T-helper 1 cell treated with Interleukin-12 subunit alpha and Interleukin-12 subunit beta and Interleukin-4 antibody, amounts not matched to agents 30 μg/mL and 1 μg/mL, for 36 hours (primary cell): ENCODE measurements at regions not wholly inside any gene's neighbourhood (a gene's known extent, or its start where the extent isn't known, plus 50 kb on each side); places are given as distances from the start of the nearest gene placed in this dataset.
"Not testable (repeated sequence)": the region's sequence is repeated elsewhere in the genome, so short reads cannot be mapped to it uniquely, and the experiment has no call there.

Source experiments
- H3K27ac Mint-ChIP-seq: one replicate; pipeline ENCODE4 v1.8.0; 2021; ENCODE audit warnings: mild to moderate bottlenecking, mixed read lengths
- H3K27me3 Mint-ChIP-seq: one replicate; pipeline ENCODE4 v1.8.0; 2021; ENCODE audit warnings: low read depth, mixed read lengths
- H3K36me3 Mint-ChIP-seq: one replicate; pipeline ENCODE4 v1.8.0; 2021; ENCODE audit warnings: low read depth, mixed read lengths
- H3K4me1 Mint-ChIP-seq: one replicate; pipeline ENCODE4 v1.8.0; 2021; ENCODE audit warnings: low read depth, mixed read lengths
- H3K4me3 Mint-ChIP-seq: one replicate; pipeline ENCODE4 v1.8.0; 2021; ENCODE audit warnings: mild to moderate bottlenecking, moderate library complexity, mixed read lengths
- H3K9me3 Mint-ChIP-seq: one replicate; pipeline ENCODE4 v1.8.0; 2021; ENCODE audit warnings: mixed read lengths

DNA sequence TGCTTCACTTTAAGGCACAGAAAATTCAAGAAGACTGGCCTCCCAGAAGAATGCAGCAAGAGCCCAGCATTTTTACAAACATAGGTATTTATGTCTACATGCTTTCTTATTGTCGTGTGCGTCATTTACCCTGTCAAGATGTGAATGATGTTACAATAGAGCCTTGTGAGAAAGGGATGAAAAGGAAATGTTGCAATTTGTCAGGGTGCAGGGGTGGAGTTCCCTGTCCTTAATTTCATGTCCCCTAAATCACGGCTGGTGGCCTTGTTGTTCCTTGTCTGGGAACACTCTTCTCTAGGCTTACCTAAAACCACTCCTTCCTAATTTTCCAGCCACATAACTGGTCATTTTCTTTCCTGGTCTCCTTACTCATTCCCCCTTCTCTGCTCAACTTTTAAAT lies 194.2 kb downstream of the TXNL1 start:
- H3K36me3 Mint-ChIP-seq: no peaks in the 10 kb centered on the region
- H3K27me3 Mint-ChIP-seq: no peaks in the 10 kb centered on the region
- no peaks in the 10 kb centered on the region for H3K9me3 Mint-ChIP-seq
- no peak overlapping the region for H3K4me3 Mint-ChIP-seq
- no peak overlapping the region for H3K27ac Mint-ChIP-seq
- H3K4me1 Mint-ChIP-seq: no peaks in the 10 kb centered on the region

- no peak overlapping the region for H3K4me3 Mint-ChIP-seq
- no peak overlapping the region for H3K27ac Mint-ChIP-seq
- H3K9me3 Mint-ChIP-seq: no peaks in the 10 kb centered on the region
- no peaks in the 10 kb centered on the region for H3K4me1 Mint-ChIP-seq
- no peaks in the 10 kb centered on the region for H3K27me3 Mint-ChIP-seq
- H3K36me3 Mint-ChIP-seq: no peaks in the 10 kb centered on the region
Observed at GRCh38 chr18:56443166-56443907, 195.1 kb downstream of the TXNL1 start.

DNA sequence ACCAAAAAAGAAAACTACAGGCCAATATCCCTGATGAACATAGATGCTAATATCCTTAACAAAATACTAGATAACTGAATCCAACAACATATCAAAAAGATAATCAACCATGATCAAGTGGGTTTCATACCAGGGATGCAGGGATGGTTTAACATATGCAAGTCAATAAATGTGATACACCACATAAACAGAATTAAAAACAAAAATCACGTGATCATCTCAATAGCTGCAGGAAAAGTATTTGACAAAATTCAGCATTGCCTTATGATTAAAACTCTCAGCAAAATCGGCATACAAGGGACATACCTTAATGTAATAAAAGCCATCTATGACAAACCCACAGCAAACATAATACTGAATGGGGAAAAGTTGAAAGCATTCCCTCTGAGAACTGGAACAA lies 199.9 kb downstream of the TXNL1 start:
- not testable (repeated sequence) for H3K9me3 Mint-ChIP-seq, H3K4me1 Mint-ChIP-seq, H3K36me3 Mint-ChIP-seq, H3K4me3 Mint-ChIP-seq, H3K27ac Mint-ChIP-seq, H3K27me3 Mint-ChIP-seq

DNA sequence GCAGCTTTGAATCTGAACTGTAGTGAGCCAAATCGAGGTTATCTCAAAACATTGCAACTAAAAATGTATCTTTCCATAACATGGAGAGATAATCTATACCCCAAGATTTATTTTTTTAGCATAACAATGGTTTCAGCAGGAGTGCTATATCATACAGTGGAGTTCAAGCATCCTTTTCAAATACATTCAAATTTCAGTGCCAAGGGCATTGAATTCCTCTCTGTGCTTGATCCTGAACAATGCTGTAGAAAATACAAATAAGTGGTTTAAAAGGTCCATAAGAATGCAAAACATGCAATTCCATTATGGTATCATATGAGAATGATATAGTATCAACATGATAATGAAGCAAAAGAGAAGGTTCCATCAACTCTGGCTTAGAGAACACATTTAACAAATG lies 201.7 kb downstream of the TXNL1 start:
- Mint-ChIP-seq H3K36me3 (no peaks in the 10 kb centered on the region), H3K9me3 (peaks cover 3% of the 10 kb centered on the region), H3K27me3 (no peaks in the 10 kb centered on the region), H3K27ac (no peak overlapping the region), H3K4me3 (no peak overlapping the region), H3K4me1 (no peaks in the 10 kb centered on the region)

- H3K4me1 Mint-ChIP-seq: no peaks in the 10 kb centered on the region
- no peak overlapping the region for H3K27ac Mint-ChIP-seq
- H3K36me3 Mint-ChIP-seq: no peaks in the 10 kb centered on the region
- no peaks in the 10 kb centered on the region for H3K27me3 Mint-ChIP-seq
- no peak overlapping the region for H3K4me3 Mint-ChIP-seq
- peaks cover 3% of the 10 kb centered on the region for H3K9me3 Mint-ChIP-seq
Observed at GRCh38 chr18:56433919-56434318, 204.5 kb downstream of the TXNL1 start.

DNA sequence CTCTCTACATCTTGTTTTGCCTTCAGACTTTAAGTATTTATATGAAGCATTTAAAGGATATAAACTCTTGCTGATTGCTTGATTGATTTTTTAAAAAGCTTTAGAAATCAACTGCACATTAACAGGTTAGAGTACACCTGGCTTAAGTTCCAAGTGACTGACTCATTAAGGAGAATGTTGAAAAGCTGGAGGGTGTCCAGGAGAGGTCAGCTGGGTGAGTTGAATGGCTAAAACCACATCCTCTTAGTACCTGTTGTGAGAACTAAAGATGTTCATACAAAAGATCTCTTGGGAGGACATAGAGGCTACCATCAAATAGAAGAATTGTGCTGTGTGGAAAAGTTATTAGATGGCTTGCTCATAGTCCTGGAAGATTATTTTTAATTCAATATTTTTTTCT lies 206.8 kb downstream of the TXNL1 start:
- Mint-ChIP-seq H3K27ac (no peak overlapping the region), H3K36me3 (no peaks in the 10 kb centered on the region), H3K4me1 (no peaks in the 10 kb centered on the region), H3K9me3 (peaks cover 12% of the 10 kb centered on the region), H3K4me3 (no peak overlapping the region), H3K27me3 (no peaks in the 10 kb centered on the region)

DNA sequence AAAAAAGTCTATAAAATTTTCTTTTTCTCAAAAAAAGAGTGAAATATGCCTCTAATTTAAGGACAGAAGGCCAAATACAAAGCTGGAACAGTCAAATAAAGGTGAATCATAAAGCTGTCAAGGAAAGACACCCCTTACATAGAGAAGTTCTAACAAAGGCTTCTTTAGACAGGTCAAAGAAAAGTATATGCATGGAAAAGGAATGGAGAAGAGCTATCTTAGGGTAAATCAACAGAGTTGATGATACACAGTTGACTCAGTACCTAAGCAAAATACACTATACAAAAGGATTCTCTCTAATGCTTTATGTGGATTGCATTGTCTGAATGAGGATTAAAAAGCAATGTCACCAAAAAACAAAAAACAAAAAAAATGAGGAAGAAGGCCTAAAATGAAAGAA lies 214.8 kb downstream of the TXNL1 start:
- H3K27ac Mint-ChIP-seq: no peak overlapping the region
- H3K4me1 Mint-ChIP-seq: no peaks in the 10 kb centered on the region
- H3K4me3 Mint-ChIP-seq: no peak overlapping the region
- H3K27me3 Mint-ChIP-seq: no peaks in the 10 kb centered on the region
- no peaks in the 10 kb centered on the region for H3K36me3 Mint-ChIP-seq
- H3K9me3 Mint-ChIP-seq: peaks cover 12% of the 10 kb centered on the region

- Mint-ChIP-seq H3K4me1 (no peaks in the 10 kb centered on the region), H3K9me3 (peaks cover 11% of the 10 kb centered on the region), H3K27ac (no peak overlapping the region), H3K36me3 (no peaks in the 10 kb centered on the region), H3K27me3 (no peaks in the 10 kb centered on the region), H3K4me3 (no peak overlapping the region)
Observed at GRCh38 chr18:56421647-56422046, 216.7 kb downstream of the TXNL1 start.

GRCh38 chr18:56420868-56421267 lies 217.5 kb downstream of the TXNL1 start:
- H3K4me3 Mint-ChIP-seq, H3K27me3 Mint-ChIP-seq, H3K4me1 Mint-ChIP-seq, H3K27ac Mint-ChIP-seq, H3K36me3 Mint-ChIP-seq: not testable (repeated sequence)
- peaks cover 17% of the 10 kb centered on the region for H3K9me3 Mint-ChIP-seq

DNA sequence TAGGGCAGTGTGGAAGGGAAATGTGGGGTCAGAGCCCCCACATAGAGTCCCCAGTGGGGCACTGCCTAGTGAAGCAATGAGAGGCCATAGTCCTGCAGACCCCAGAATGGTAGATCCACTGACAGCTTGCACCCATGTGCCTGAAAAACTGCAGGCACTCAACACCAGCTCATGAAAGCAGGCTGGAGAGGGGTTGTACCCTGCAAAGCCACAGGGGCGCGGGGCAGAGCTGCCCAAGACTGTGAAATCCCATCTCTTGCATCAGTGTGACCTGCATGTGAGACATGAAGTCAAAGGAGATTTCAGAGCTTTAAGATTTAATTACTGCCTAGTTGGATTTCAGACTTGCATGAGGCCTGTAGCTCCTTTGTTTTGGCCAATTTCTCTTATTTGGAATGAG lies 224.0 kb downstream of the TXNL1 start:
- Mint-ChIP-seq H3K4me3 (no peak overlapping the region), H3K27ac (no peak overlapping the region), H3K36me3 (no peaks in the 10 kb centered on the region), H3K4me1 (no peaks in the 10 kb centered on the region), H3K27me3 (no peaks in the 10 kb centered on the region), H3K9me3 (peaks cover 22% of the 10 kb centered on the region)

GRCh38 chr18:56413862-56414261 lies 224.5 kb downstream of the TXNL1 start:
- H3K9me3 Mint-ChIP-seq: peaks cover 22% of the 10 kb centered on the region
- H3K4me3 Mint-ChIP-seq: no peak overlapping the region
- H3K4me1 Mint-ChIP-seq: no peaks in the 10 kb centered on the region
- H3K27ac Mint-ChIP-seq: no peak overlapping the region
- no peaks in the 10 kb centered on the region for H3K36me3 Mint-ChIP-seq
- H3K27me3 Mint-ChIP-seq: no peaks in the 10 kb centered on the region

DNA sequence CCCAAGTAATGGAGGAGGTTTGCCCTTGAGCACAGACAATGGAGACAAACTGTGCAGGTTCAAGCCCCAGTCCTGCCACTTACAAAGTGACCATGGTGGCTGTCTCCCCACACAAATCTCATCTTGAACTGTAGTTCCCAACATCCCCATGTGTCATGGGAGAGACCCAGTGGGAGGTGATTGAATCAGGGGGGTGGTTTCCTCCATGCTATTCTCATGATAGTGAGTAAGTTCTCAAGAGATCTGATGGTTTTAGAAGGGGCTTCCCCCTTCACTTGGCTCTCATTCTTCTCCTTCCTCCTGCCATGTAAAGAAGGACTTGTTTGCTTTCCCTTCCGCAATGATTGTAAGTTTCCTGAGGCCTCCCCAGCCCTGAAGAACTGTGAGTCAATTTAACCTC lies 225.4 kb downstream of the TXNL1 start:
- Mint-ChIP-seq H3K27ac (no peak overlapping the region), H3K36me3 (no peaks in the 10 kb centered on the region), H3K9me3 (peaks cover 22% of the 10 kb centered on the region), H3K4me3 (no peak overlapping the region), H3K27me3 (no peaks in the 10 kb centered on the region), H3K4me1 (no peaks in the 10 kb centered on the region)

DNA sequence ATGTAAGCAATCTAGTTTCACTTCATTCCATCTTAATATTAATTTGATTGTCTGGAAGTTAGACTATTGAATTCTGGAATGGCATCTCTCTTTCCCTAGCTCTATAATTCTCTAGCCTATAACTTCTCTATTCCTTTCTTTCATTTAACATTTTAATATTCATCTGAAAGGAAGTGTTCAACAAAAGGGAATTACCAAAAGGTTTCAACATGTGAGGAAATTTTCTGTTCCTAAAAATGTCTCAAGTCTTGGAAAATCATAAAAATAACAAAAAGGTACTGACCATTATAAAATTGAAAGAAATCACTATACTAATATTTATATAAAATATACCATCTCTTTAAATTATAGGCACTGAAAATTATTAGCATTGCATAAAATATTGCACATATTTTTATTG lies 228.7 kb downstream of the TXNL1 start:
- Mint-ChIP-seq H3K27ac (no peak overlapping the region), H3K36me3 (no peaks in the 10 kb centered on the region), H3K9me3 (no peaks in the 10 kb centered on the region), H3K4me1 (no peaks in the 10 kb centered on the region), H3K27me3 (no peaks in the 10 kb centered on the region), H3K4me3 (no peak overlapping the region)

DNA sequence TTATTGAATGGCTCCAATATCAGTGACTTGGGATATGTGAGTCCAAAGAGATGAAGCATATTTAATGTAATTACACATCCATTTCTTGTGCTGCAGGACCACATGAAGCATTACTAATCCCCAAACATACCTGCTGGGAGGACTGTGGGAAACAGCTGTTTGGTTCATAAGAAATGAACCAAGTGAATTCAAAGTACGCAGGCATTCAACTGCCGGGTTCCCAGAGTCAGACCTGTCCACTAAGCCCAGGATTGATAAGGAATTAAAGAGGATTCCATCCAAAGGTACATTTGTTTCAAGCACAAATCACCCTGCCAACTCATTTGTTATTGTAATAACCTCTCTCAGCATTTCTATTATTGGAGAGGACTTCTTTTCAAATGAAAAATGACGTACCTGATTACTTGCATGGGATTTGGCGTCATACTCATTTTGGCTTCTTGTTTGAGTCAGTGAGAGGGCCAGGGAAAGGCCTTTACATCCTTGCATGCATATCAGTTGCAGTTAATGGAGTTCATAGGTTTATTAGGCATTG lies 230.7 kb downstream of the TXNL1 start:
- Mint-ChIP-seq H3K36me3 (no peaks in the 10 kb centered on the region), H3K4me3 (no peak overlapping the region), H3K27ac (no peak overlapping the region), H3K9me3 (no peaks in the 10 kb centered on the region), H3K27me3 (no peaks in the 10 kb centered on the region), H3K4me1 (no peaks in the 10 kb centered on the region)

GRCh38 chr18:56402872-56403516 lies 235.4 kb downstream of the TXNL1 start:
- Mint-ChIP-seq H3K4me3 (no peak overlapping the region), H3K27ac (no peak overlapping the region), H3K36me3 (no peaks in the 10 kb centered on the region), H3K27me3 (no peaks in the 10 kb centered on the region), H3K4me1 (no peaks in the 10 kb centered on the region), H3K9me3 (no peaks in the 10 kb centered on the region)
